NCI-H526 (cell line): ENCODE measurements at regions not wholly inside any gene's neighbourhood (a gene's known extent, or its start where the extent isn't known, plus 50 kb on each side); places are given as distances from the start of the nearest gene placed in this dataset.

Experiments
- DNase-seq, 2 experiments: peaks; one replicate each; lab custom pipeline; 2025; lab: John Stamatoyannopoulos, UW

DNA sequence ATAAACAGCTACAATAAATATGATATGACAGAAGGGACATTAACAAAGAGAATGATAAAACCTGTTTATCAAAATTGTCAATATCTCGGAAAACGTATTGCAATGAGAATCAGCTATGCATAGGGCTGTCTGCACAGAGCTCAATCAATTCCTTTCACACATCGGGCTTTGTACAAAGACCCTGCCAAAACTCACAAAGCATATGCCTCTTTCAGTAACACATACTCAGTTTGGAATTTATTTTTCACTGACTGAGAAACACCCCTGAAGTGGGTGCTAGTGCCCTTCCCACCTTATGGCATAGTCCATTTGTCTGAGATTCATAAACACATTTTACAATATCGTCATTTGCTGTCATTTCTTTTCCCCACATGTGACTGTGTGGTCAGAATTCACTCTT lies 815.8 kb upstream of the FAM98A start:
- no peak for DNase-seq

- DNase-seq, result no peak
Measured at GRCh38 chr2:34408100-34408499, 809.0 kb upstream of the FAM98A start.

- DNase-seq, result no peak
Measured at GRCh38 chr2:34403512-34403911, 804.4 kb upstream of the FAM98A start.

DNA sequence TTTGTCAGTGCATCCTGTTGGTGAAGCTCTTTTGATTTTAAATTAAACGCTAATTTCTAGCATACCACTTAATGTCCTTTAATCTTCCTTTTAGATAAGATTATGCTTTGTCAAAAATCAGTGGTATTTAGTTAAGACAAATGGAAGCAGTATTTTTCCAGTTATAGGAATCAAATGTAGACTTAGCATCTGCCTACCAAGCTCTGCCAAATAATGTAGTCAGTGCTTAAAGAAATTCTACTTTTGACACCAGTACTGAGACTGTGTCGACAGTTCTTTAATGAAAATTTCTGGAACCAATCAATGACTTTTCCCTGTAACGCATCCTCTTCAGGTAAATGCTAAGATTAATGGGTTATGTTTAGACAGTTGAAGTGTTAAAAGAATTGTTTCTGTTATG lies 803.3 kb upstream of the FAM98A start:
- no peak for DNase-seq

- no peak for DNase-seq
Measured at GRCh38 chr2:34401186-34401585, 802.1 kb upstream of the FAM98A start.

DNA sequence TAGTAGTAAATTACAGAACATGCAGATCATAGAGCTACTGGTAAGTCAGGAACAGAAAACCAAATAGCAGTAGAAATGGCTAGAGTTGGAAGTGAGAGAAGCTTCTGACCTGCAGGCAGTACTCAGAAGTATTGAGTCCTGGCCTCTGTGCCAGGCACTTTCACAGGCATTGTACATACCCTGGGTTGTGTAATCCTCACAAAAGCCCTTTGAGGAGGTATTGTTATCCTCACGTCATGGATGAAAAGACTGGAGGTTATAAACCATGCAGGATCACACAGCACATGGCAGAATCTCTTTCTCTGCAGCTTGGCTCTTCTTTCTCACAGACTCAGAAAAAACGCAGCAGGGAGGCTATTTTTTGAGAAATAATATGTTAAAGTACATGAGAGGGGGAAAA lies 789.3 kb upstream of the FAM98A start:
- DNase-seq, result no peak

- no peak for DNase-seq
Measured at GRCh38 chr2:34387536-34387935, 788.4 kb upstream of the FAM98A start.

DNA sequence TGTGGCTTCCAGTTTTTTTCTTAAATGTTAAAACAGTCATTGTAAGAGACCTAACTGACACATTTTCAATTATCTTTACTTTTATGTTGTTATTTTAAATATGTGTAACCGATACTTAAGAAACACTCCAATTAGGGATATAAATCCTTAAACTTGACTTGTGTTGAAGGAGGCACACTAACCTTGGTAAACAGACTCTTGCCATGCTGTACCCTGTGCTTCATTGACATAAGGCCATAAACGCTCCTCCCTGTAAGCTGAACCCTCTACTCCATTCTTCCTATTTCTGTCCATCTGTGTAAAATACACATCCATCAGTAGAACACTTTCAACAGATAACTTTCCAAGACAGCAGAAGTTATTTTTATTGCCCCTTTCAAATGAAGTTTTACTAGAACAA lies 780.5 kb upstream of the FAM98A start:
- DNase-seq, result no peak

- DNase-seq, result no peak
Measured at GRCh38 chr2:34373586-34374233, 774.6 kb upstream of the FAM98A start.

- no peak for DNase-seq
Measured at GRCh38 chr2:34372967-34373366, 773.9 kb upstream of the FAM98A start.

- no peak for DNase-seq
Measured at GRCh38 chr2:34371711-34372110, 772.6 kb upstream of the FAM98A start.

DNA sequence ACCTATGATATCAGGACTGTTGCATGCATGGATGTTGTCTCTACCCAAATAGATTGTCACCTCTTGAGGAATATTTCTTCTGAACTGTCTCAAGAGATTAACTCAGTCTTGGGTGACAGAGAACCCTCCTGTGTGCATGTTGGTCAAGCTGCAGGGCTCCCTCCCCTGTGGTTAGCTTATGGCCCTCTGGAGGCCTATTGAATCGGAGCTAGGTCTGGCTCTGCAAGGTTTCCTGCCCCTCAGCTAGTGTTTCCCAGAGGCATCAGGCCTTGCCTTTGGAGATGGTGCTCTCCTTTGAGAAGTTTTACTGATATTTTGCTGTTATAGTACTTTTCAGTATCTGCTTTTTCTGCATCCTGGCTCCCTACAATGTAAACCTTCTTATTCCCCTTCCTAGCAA lies 769.2 kb upstream of the FAM98A start:
- DNase-seq, result no peak

DNA sequence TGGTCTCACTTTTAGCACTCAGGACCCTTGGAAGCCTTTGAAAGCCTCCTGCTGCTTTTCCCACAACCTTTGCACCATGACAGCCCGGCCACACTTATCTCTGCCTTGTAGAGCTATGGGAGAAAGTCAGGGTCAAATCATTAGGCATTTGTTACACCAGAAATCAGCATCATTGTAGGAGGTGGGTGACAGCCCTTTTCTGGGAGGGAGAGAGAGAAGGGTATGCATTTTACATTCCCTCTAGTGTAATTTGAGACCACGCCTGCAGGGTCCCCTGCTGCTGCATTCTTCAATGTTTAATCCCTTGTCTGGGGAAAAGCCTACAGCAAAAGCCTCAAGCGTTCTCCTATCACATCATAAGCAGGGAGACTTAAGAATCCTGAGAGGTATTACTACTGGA lies 766.8 kb upstream of the FAM98A start:
- no peak for DNase-seq

- no peak for DNase-seq
Measured at GRCh38 chr2:34365512-34365911, 766.4 kb upstream of the FAM98A start.

DNA sequence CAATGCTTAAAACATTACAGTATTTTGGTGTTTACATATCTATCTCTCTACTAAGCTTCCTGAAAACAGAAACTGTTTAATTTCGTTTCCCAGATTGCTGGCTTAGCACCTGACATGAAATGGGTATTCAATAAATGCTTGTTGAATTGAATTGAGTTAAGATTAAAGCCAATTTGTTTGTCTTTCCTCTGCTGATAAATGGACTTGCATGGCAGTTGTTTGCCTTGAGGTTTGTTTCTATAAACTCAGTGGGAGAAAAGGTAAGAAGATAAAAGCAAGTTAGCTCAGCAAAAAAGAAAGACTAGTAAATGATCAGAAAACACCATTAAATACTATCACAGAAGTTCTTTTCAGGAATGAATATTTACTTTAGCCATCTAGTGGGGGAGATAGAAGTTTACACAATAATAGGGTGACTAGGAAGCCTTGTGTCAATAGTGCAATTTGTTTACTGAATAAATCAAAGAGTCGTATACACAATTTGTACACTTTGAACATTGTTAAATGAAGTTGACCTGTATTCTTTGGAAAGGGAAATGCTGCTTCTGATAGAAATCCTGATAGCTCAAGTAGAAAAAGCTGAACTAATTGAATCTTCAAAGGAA lies 754.5 kb upstream of the FAM98A start:
- no peak for DNase-seq

DNA sequence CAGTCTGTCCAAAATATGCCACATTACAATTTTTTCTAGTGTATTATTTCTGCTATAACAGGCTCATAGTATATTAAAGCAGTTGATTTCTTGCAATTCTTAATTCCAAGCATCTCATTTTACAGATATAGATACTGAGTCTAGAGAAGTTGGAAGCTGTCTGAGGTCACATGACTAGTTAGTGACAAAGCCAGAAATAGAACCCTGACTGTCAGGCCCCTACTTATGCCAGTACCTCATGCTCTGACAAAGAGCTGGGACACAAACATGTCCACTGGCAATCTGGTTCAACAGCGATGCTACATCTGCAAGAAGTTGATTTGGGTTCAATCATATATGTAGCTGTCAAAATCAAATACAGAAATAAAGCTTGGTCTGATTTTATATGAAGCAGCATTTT lies 750.4 kb upstream of the FAM98A start:
- no peak for DNase-seq

GRCh38 chr2:34345030-34345429 lies 745.9 kb upstream of the FAM98A start:
- DNase-seq, result no peak

DNA sequence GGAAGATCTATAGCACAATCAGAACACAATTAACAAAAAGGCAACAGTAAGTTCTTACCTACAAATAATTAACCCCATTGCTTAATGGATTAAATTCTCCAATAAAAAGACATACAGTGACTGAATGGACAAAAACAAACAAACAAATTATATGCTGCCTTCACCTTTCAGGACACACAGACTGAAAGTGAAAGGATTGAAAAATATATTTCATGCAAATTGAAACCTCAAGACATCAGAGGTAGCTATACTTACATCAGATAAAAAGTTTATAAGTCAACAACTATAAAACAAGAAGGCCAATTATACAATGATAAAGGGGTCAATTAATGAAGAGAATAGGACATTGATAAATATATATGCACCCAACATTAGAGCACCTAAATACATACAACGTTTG lies 741.2 kb upstream of the FAM98A start:
- DNase-seq, result no peak

GRCh38 chr2:34337735-34338134 lies 738.6 kb upstream of the FAM98A start:
- DNase-seq, result no peak

DNA sequence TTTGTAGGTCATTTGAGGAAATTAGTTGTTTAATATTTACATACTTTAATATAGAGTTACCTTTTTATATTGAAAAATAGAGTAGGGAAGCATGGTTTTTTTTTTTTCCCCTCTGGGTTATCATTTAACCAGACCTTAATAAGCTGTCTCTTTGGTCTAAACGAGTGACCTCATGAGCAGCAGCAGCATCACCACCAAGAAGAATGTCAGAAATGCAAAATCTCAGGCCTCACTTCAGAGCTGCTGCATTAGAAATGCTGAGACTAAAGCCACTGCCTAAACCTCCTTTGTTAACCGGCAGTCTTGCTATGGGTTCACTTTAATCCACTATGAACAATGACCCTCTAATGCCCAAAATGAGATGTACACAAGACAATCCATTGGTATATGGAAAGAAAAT lies 733.7 kb upstream of the FAM98A start:
- no peak for DNase-seq

- DNase-seq, result no peak
Measured at GRCh38 chr2:34320056-34320455, 721.0 kb upstream of the FAM98A start.

DNA sequence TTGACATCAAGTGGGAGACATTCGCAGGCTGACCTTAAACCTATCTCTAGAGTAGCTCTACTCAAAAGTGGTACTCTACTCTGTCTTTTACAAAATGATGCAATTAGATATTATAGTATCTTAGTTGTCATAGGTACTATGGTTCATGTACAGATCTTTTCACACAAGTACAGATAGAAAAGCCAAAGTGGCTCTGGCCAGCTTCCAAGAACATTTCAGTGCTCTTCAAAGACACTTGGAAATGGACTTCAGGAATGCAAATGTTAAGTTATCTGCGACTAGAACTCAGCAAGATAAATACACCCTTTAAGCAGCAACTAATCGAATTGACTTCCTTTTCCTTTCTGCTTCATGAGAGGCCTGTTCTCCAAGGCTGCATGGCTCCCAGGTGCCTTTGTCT lies 718.7 kb upstream of the FAM98A start:
- DNase-seq, result no peak

DNA sequence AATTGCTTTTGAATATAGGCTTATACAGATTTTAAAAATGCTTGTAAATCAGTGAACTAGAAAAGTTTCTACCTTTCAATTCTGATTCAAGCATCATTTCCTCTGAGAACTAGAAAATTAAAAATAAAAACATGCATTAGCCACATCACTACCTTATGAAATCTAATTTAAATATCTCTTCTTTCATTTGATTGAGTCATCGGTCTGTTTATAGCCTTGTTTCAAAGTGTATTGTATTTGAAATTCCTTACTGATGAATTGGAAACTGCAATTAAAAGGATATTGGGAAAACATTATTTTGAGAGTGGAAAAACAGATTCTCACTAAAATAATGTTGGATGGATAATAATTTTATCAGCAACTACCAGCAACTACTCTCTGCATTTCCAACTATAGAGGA lies 717.7 kb upstream of the FAM98A start:
- no peak for DNase-seq

- DNase-seq, result no peak
Measured at GRCh38 chr2:34311816-34312215, 712.7 kb upstream of the FAM98A start.
